ENCODE measurements at regions not wholly inside any gene's neighbourhood (a gene's known extent, or its start where the extent isn't known, plus 50 kb on each side); places are given as distances from the start of the nearest gene placed in this dataset.

GRCh38 chr6:130507666-130508028 lies 141.8 kb downstream of the TMEM200A start:
- no peak for TF ChIP-seq CTCF (IDR thresholded peaks at IDR 0.05)
- no peak for TF ChIP-seq EP300 (IDR thresholded peaks at IDR 0.05)
- TF ChIP-seq POLR2A (IDR thresholded peaks at IDR 0.05) = no peak

Measured in gastroesophageal sphincter (tissue), 3 donors.